ENCODE measurements at regions not wholly inside any gene's neighbourhood (a gene's known extent, or its start where the extent isn't known, plus 50 kb on each side); places are given as distances from the start of the nearest gene placed in this dataset.

- TF ChIP-seq CTCF (IDR thresholded peaks at IDR 0.05; ENCODE audit: low read depth, low read length, missing input control) (no peak), REST (IDR thresholded peaks at IDR 0.05) (no peak), RXRA (IDR thresholded peaks at IDR 0.05) (no peak), SP1 (IDR thresholded peaks at IDR 0.05) (no peak), MAX (IDR thresholded peaks at IDR 0.05) (no peak), ATF3 (IDR thresholded peaks at IDR 0.05) (no peak), TAF1 (conservative IDR thresholded peaks at IDR 0.05) (no peak), EGR1 (IDR thresholded peaks at IDR 0.05; ENCODE audit: low read depth in 2 of 2) (no peak), GABPA (IDR thresholded peaks at IDR 0.05 in 1 of 2, conservative IDR thresholded peaks at IDR 0.05 in 1 of 2) (no peak), YY1 (IDR thresholded peaks at IDR 0.05) (no peak)
Observed at GRCh38 chr1:5586629-5587028, 405.6 kb downstream of the NPHP4 start.
